Neutrophil (primary cell): ENCODE measurements at regions not wholly inside any gene's neighbourhood (a gene's known extent, or its start where the extent isn't known, plus 50 kb on each side); places are given as distances from the start of the nearest gene placed in this dataset.

Source experiments
- H3K27ac ChIP-seq: fragments of 200-600 bp; sonication (generic); 2 replicates; pipeline ENCODE4 v1.5.1; 2016; ENCODE audit warnings: mild to moderate bottlenecking, moderate library complexity
- H3K27me3 ChIP-seq: fragments of 200-600 bp; sonication (generic); 2 replicates; pipeline ENCODE4 v1.6.0; 2016; ENCODE audit warnings: mild to moderate bottlenecking
- H3K36me3 ChIP-seq: fragments of 200-600 bp; sonication (generic); 2 replicates; pipeline ENCODE4 v1.5.1; 2017
- H3K4me1 ChIP-seq, 2 experiments: fragments of 200-600 bp in 1 of 2; sonication (generic) in 1 of 2; 1 replicate in 1 of 2; 2 replicates in 1 of 2; pipeline versions ENCODE4 v1.5.1 to v1.6.1; 2013 to 2016; ENCODE audit warnings: low read depth in 1 of 2, low read length in 1 of 2, mild to moderate bottlenecking in 1 of 2, moderate library complexity in 1 of 2; ENCODE audit not compliant: control insufficient read depth in 1 of 2, insufficient read depth in 1 of 2
- H3K4me3 ChIP-seq, 2 experiments: fragments of 200-600 bp in 1 of 2; sonication (generic) in 1 of 2; 1 replicate in 1 of 2; 2 replicates in 1 of 2; pipeline ENCODE4 v1.5.1; 2013 to 2016; ENCODE audit warnings: low read depth in 1 of 2, low read length in 1 of 2, mild to moderate bottlenecking in 1 of 2, moderate library complexity in 1 of 2
- H3K9me3 ChIP-seq: fragments of 200-600 bp; sonication (generic); 2 replicates; pipeline ENCODE4 v1.5.1; 2016
- CTCF ChIP-seq: fragments of 200-600 bp; sonication (generic); IDR thresholded peaks from 2 replicates; pipeline ENCODE4 v1.5.1; 2016; ENCODE audit warnings: antibody characterized with exemption

GRCh38 chr6:10205120-10205519 lies 209.8 kb downstream of the TFAP2A start:
- H3K4me3 ChIP-seq: no peak overlapping the region
- peaks cover 9% of the 10 kb centered on the region for H3K27me3 ChIP-seq
- no peak for TF ChIP-seq CTCF
- no peak overlapping the region for H3K27ac ChIP-seq
- H3K9me3 ChIP-seq: no peaks in the 10 kb centered on the region
- no peaks in the 10 kb centered on the region for H3K4me1 ChIP-seq
- no peaks in the 10 kb centered on the region for H3K36me3 ChIP-seq

GRCh38 chr6:10203651-10204050 lies 211.2 kb downstream of the TFAP2A start:
- Histone ChIP-seq H3K9me3 (no peaks in the 10 kb centered on the region), H3K4me1 (no peaks in the 10 kb centered on the region), H3K27ac (no peak overlapping the region), H3K27me3 (peaks cover 9% of the 10 kb centered on the region), H3K36me3 (no peaks in the 10 kb centered on the region), H3K4me3 (no peak overlapping the region)
- TF ChIP-seq CTCF: no peak

GRCh38 chr6:10202581-10202980 lies 212.3 kb downstream of the TFAP2A start:
- no peaks in the 10 kb centered on the region for H3K36me3 ChIP-seq
- no peak overlapping the region for H3K4me3 ChIP-seq
- TF ChIP-seq CTCF: no peak
- no peaks in the 10 kb centered on the region for H3K9me3 ChIP-seq
- H3K4me1 ChIP-seq: no peaks in the 10 kb centered on the region
- H3K27ac ChIP-seq: no peak overlapping the region
- H3K27me3 ChIP-seq: peaks cover 9% of the 10 kb centered on the region

GRCh38 chr6:10201606-10202510 lies 213.0 kb downstream of the TFAP2A start:
- H3K36me3 ChIP-seq: no peaks in the 10 kb centered on the region
- no peak for TF ChIP-seq CTCF
- H3K27me3 ChIP-seq: peaks cover 9% of the 10 kb centered on the region
- H3K27ac ChIP-seq: no peak overlapping the region
- H3K4me1 ChIP-seq: no peaks in the 10 kb centered on the region
- no peak overlapping the region for H3K4me3 ChIP-seq
- no peaks in the 10 kb centered on the region for H3K9me3 ChIP-seq

- H3K4me3 ChIP-seq: no peak overlapping the region
- no peak for TF ChIP-seq CTCF
- H3K27ac ChIP-seq: no peak overlapping the region
- no peaks in the 10 kb centered on the region for H3K9me3 ChIP-seq
- no peaks in the 10 kb centered on the region for H3K27me3 ChIP-seq
- no peaks in the 10 kb centered on the region for H3K4me1 ChIP-seq
- H3K36me3 ChIP-seq: no peaks in the 10 kb centered on the region
These were observed 218.8 kb downstream of the TFAP2A start for GRCh38 chr6:10196090-10196489.
